Spleen (tissue), 11 donors: ENCODE measurements at regions not wholly inside any gene's neighbourhood (a gene's known extent, or its start where the extent isn't known, plus 50 kb on each side); places are given as distances from the start of the nearest gene placed in this dataset.

Experiments
- DNase-seq: peaks from one replicate; pipeline ENCODE4 v3.0.0-alpha.2; 2020
- H3K27ac ChIP-seq, 8 donors: fragments of 200-600 bp; sonication (generic) in 7 of 8; 1 replicate in 4 of 8; 2 replicates in 4 of 8; pipeline versions ENCODE4 v1.5.0 to v1.8.0; 2016 to 2021; ENCODE audit warnings: inconsistent platforms in 4 of 8, mild to moderate bottlenecking in 4 of 8, moderate library complexity in 1 of 8
- H3K27me3 ChIP-seq, 7 donors: fragments of 200-600 bp; sonication (generic) in 6 of 7; replicated peaks in 1 of 7; 1 replicate in 4 of 7; 2 replicates in 3 of 7; pipeline versions ENCODE4 v1.5.0 to v1.8.0; 2016 to 2021; ENCODE audit warnings: inconsistent platforms in 3 of 7, mild to moderate bottlenecking in 1 of 7
- H3K36me3 ChIP-seq, 6 donors: fragments of 200-600 bp; sonication (generic) in 5 of 6; 1 replicate in 4 of 6; 2 replicates in 2 of 6; pipeline versions ENCODE4 v1.5.0 to v1.8.0; 2016 to 2021; ENCODE audit warnings: inconsistent platforms in 2 of 6
- H3K4me1 ChIP-seq, 6 donors: fragments of 200-600 bp; sonication (generic) in 5 of 6; 1 replicate in 3 of 6; 2 replicates in 3 of 6; pipeline versions ENCODE4 v1.5.0 to v1.8.0; 2016 to 2021; ENCODE audit warnings: inconsistent platforms in 3 of 6
- H3K4me3 ChIP-seq, 8 donors: fragments of 200-600 bp; sonication (generic) in 7 of 8; 1 replicate in 4 of 8; 2 replicates in 4 of 8; pipeline versions ENCODE4 v1.5.0 to v1.8.0; 2016 to 2021; ENCODE audit warnings: inconsistent platforms in 4 of 8, mild to moderate bottlenecking in 4 of 8, moderate library complexity in 2 of 8
- H3K9me3 ChIP-seq, 8 donors: fragments of 200-600 bp; sonication (generic) in 7 of 8; 1 replicate in 4 of 8; 2 replicates in 4 of 8; pipeline versions ENCODE4 v1.5.0 to v1.8.0; 2016 to 2021; ENCODE audit warnings: inconsistent platforms in 4 of 8
- CTCF ChIP-seq, 11 experiments: fragments of 200-600 bp in 7 of 11; fragments of 450-650 bp in 4 of 11; sonication (generic) in 4 of 11; IDR thresholded peaks in 8 of 11; conservative IDR thresholded peaks in 3 of 11; 1 replicate in 7 of 11; 2 replicates in 4 of 11; pipeline versions ENCODE4 v1.4.0 to v1.8.0; 2016 to 2021; ENCODE audit warnings: antibody characterized with exemption in 11 of 11, inconsistent platforms in 4 of 11, mild to moderate bottlenecking in 1 of 11
- POLR2A ChIP-seq, 3 donors: fragments of 450-650 bp; IDR thresholded peaks; one replicate each; pipeline ENCODE4 v1.5.1; 2017; ENCODE audit warnings: antibody characterized with exemption in 3 of 3, mild to moderate bottlenecking in 1 of 3
- POLR2AphosphoS5 ChIP-seq, 3 donors: sonication (generic); formaldehyde crosslinking; IDR thresholded peaks; one replicate each; pipeline ENCODE4 v1.5.1; 2017; ENCODE audit warnings: antibody characterized with exemption in 3 of 3
- WGBS, 5 donors: extraction: QIAGEN DNeasy Blood & Tissue Kit in 3 of 5; methylation state at CpG; one replicate each; pipeline versions ENCODE4 v1.1.5 to v1.1.7; 2013 to 2018; 5-methylcytosine and 5-hydroxymethylcytosine counted together
- intact Hi-C: fragments of 100-400 bp; cut with DNase I; formaldehyde crosslinking; loops from one replicate; pipeline ENCODE4 v1.15.0; 2023; ENCODE audit warnings: low total_unique reads
- donor health status: healthy with polysubstance abuse.
- donor health status: DM: no; HTN: no; CAD: no; lungs with moderate emphysema.
- donor health status: DM: no; HTN: no; CAD: no.
- donor health status: Bipolar disorder and iron deficiency.
- donor health status: healthy.
- donor health status: DM: no; HTN: no; CAD: no.
- donor health status: DM: yes; HTN: yes; CAD: no.

GRCh38 chr21:23660560-23660959 is 1946.7 kb downstream of the MRPL39 start:
- Histone ChIP-seq H3K4me1 (no peaks in the 10 kb centered on the region), H3K9me3 (no peaks in the 10 kb centered on the region), H3K27ac (no peak overlapping the region), H3K36me3 (no peaks in the 10 kb centered on the region), H3K27me3 (no peaks in the 10 kb centered on the region), H3K4me3 (no peak overlapping the region)
- no peak for DNase-seq
- TF ChIP-seq CTCF (IDR thresholded peaks at IDR 0.05 in 8 of 11, conservative IDR thresholded peaks at IDR 0.05 in 3 of 11) (no peak), POLR2AphosphoS5 (IDR thresholded peaks at IDR 0.05) (no peak), POLR2A (IDR thresholded peaks at IDR 0.05) (no peak)
- intact Hi-C loops = no loop called here
- WGBS, 5 donors = 88 to 98% (median 88%) methylated on average over 3 of the region's 3 CpGs

DNA sequence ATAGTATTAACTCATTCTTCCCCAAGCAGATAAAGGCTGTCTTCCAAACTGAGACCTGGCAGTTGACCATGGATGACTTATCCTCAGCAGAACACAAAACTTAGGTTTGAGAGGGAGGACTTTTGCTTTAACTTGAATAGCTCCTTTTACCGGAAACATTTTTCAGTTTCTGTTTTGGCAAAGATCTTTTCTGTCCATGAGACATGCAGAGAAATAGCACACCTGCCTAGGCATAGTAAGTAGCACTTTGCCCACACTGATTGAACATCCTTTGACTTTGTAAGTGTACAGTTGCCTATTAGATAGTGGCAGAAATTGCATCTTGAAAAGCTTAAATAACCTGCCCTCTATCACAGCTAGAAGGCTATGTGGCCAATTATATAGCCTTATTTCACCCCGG is 1962.5 kb downstream of the MRPL39 start:
- no peaks in the 10 kb centered on the region for H3K4me1 ChIP-seq
- intact Hi-C loops = no loop called here
- no peak for DNase-seq
- H3K27me3 ChIP-seq = no peaks in the 10 kb centered on the region
- H3K36me3 ChIP-seq = no peaks in the 10 kb centered on the region
- TF ChIP-seq POLR2AphosphoS5 (IDR thresholded peaks at IDR 0.05) (no peak), POLR2A (IDR thresholded peaks at IDR 0.05) (no peak), CTCF (IDR thresholded peaks at IDR 0.05 in 8 of 11, conservative IDR thresholded peaks at IDR 0.05 in 3 of 11) (no peak)
- H3K4me3 ChIP-seq = no peak overlapping the region
- 86 to 97% (median 89%) methylated on average over 2 of the region's 2 CpGs for WGBS, 5 donors
- no peak overlapping the region for H3K27ac ChIP-seq
- H3K9me3 ChIP-seq = no peaks in the 10 kb centered on the region

DNA sequence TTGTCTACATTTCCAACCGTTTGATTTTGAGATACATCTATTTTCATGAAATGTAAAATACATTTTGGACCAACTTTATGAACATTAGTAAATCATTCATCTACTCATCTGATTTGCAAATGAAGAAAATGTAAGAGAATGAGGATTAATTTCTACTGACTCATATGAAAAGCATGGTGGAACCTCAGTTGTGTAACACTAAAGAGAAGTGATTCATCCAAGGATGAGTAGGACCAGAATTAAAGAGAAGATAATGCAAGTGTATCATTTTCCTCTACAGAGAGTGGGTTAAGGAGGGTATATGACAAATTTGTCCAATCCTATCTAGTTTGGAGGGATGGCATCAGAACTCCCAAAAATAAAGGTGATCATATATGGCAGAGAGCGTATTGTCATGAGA is 1967.6 kb downstream of the MRPL39 start:
- DNase-seq = no peak
- intact Hi-C loops = no loop called here
- Histone ChIP-seq H3K36me3 (no peaks in the 10 kb centered on the region), H3K4me3 (no peak overlapping the region), H3K4me1 (no peaks in the 10 kb centered on the region), H3K27me3 (no peaks in the 10 kb centered on the region), H3K9me3 (no peaks in the 10 kb centered on the region), H3K27ac (no peak overlapping the region)
- 61 to 79% (median 68%) methylated on average over 2 of the region's 2 CpGs for WGBS, 5 donors
- TF ChIP-seq POLR2A (IDR thresholded peaks at IDR 0.05) (no peak), POLR2AphosphoS5 (IDR thresholded peaks at IDR 0.05) (no peak), CTCF (IDR thresholded peaks at IDR 0.05 in 8 of 11, conservative IDR thresholded peaks at IDR 0.05 in 3 of 11) (no peak)

DNA sequence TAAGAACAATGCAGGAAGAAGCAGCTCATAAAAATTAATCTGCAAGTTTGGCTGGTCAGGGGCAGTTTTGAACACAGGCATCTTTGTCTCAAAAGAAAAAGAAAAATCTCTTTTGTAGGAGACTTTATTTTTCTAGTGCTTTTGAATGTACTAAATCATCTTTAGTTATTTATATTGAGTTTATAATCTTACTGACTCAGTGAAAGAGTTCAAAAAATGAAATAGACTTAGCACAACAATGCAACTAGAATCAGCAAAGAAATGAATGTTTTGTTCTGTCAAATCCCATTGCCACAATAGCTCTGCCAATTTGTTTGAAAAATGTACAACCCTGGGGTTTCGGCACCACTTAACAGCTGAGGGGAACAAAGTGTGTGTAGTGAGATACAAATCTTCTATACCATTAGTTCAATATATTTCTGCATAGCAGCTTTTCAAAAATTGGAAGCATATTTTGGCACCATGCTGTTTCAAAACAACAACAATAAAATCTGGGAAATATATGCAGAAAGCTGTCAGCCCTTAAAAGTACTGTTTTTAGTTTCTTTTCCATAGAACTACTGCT is 1969.1 kb downstream of the MRPL39 start:
- Histone ChIP-seq H3K27me3 (no peaks in the 10 kb centered on the region), H3K27ac (no peak overlapping the region), H3K9me3 (no peaks in the 10 kb centered on the region), H3K4me3 (no peak overlapping the region), H3K4me1 (no peaks in the 10 kb centered on the region), H3K36me3 (no peaks in the 10 kb centered on the region)
- DNase-seq = no peak
- TF ChIP-seq POLR2A (IDR thresholded peaks at IDR 0.05) (no peak), POLR2AphosphoS5 (IDR thresholded peaks at IDR 0.05) (no peak), CTCF (IDR thresholded peaks at IDR 0.05 in 8 of 11, conservative IDR thresholded peaks at IDR 0.05 in 3 of 11) (no peak)
- 84 to 97% (median 90%) methylated on average over 1 of the region's 1 CpG for WGBS, 5 donors
- intact Hi-C loops = no loop called here
